ENCODE measurements at regions not wholly inside any gene's neighbourhood (a gene's known extent, or its start where the extent isn't known, plus 50 kb on each side); places are given as distances from the start of the nearest gene placed in this dataset.
"Not testable (repeated sequence)": the region's sequence is repeated elsewhere in the genome, so short reads cannot be mapped to it uniquely, and the experiment has no call there.

- DNase-seq, result no peak
Observed at GRCh38 chr4:96455045-96455720, 615.3 kb downstream of the PDHA2 start.

GRCh38 chr4:96458031-96458430, 618.1 kb downstream of the PDHA2 start:
- not testable (repeated sequence) for DNase-seq

- DNase-seq, result no peak
Observed at GRCh38 chr4:96459105-96459504, 619.2 kb downstream of the PDHA2 start.

GRCh38 chr4:96465834-96466233, 625.9 kb downstream of the PDHA2 start:
- DNase-seq, result no peak

- DNase-seq, result no peak
Observed at GRCh38 chr4:96471956-96472867, 632.3 kb downstream of the PDHA2 start.

- no peak for DNase-seq
Observed at GRCh38 chr4:96473246-96473645, 633.4 kb downstream of the PDHA2 start.

- DNase-seq, result no peak
Observed at GRCh38 chr4:96483308-96484030, 643.6 kb downstream of the PDHA2 start.

- DNase-seq, result no peak
Observed at GRCh38 chr4:96486563-96486962, 646.7 kb downstream of the PDHA2 start.

- DNase-seq, result no peak
Observed at GRCh38 chr4:96497621-96498020, 657.7 kb downstream of the PDHA2 start.

- no peak for DNase-seq
Observed at GRCh38 chr4:96504386-96504785, 664.5 kb downstream of the PDHA2 start.

- no peak for DNase-seq
Observed at GRCh38 chr4:96509039-96509741, 669.3 kb downstream of the PDHA2 start.

- DNase-seq, result no peak
Observed at GRCh38 chr4:96519291-96519690, 679.4 kb downstream of the PDHA2 start.

- DNase-seq, result no peak
Observed at GRCh38 chr4:96521046-96521536, 681.2 kb downstream of the PDHA2 start.

GRCh38 chr4:96523611-96524010, 683.7 kb downstream of the PDHA2 start:
- DNase-seq, result no peak

GRCh38 chr4:96524311-96524875, 684.5 kb downstream of the PDHA2 start:
- no peak for DNase-seq

GRCh38 chr4:96525898-96526297, 686.0 kb downstream of the PDHA2 start:
- DNase-seq, result no peak

GRCh38 chr4:96526625-96527024, 686.7 kb downstream of the PDHA2 start:
- DNase-seq, result no peak

GRCh38 chr4:96531836-96532235, 691.9 kb downstream of the PDHA2 start:
- no peak for DNase-seq

- no peak for DNase-seq
Observed at GRCh38 chr4:96543346-96543745, 703.5 kb downstream of the PDHA2 start.

- no peak for DNase-seq
Observed at GRCh38 chr4:96558466-96558865, 718.6 kb downstream of the PDHA2 start.

GRCh38 chr4:96566755-96567154, 726.9 kb downstream of the PDHA2 start:
- DNase-seq, result no peak

- DNase-seq, result no peak
Observed at GRCh38 chr4:96585304-96585703, 745.4 kb downstream of the PDHA2 start.

All from activated CD4-positive, alpha-beta T cell treated with anti-CD3 and anti-CD28 coated beads, Interleukin-2, amount 50 U/mL, for 48 hours (primary cell).